ENCODE measurements at regions not wholly inside any gene's neighbourhood (a gene's known extent, or its start where the extent isn't known, plus 50 kb on each side); places are given as distances from the start of the nearest gene placed in this dataset.

DNA sequence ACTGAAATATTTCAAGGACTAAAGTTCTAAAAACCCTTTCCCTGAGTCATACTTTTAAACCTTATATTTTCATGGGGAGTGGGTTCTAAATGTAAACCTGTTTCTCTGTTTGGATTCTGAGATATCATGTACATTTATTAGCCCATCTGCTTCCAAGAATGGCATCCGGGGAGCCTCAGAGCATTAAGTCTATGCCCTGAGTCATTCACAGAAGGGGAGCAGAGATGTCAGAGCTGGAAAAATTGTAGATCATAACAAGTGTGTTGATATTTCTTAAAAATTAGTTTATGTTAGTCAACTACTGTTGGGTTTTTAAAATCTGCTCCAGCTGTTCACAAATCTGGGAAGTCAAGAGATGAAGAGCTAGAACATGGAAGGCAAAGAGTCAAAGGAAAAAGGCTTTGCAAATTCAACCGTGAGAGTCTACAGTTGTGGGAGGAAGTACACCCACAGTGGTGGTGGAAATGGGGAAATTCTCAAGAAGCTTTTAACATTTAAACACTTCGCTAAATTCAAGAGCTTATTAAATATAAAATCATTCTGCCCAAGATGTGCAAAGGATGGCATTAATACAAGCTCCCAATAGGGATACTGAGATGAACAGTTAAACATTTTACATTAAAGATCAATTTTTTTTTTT is 70.5 kb upstream of the FLRT2 start:
- no peak for DNase-seq
- H3K27ac ChIP-seq (ENCODE audit: low read length), result no peak overlapping the region
- ATAC-seq (ENCODE audit: insufficient read depth, low read depth), result no peak
- no peak overlapping the region for H3K4me2 ChIP-seq (ENCODE audit: insufficient read depth, low read length)
- H2AFZ ChIP-seq (ENCODE audit: low read depth, low read length), result no peak overlapping the region
- H3K4me1 ChIP-seq (ENCODE audit: insufficient read depth, low read length), result no peaks in the 10 kb centered on the region
- no peaks in the 10 kb centered on the region for H3K36me3 ChIP-seq (ENCODE audit: insufficient read depth, low read length)
- H3K9ac ChIP-seq (ENCODE audit: low read depth, low read length), result no peak overlapping the region
- no peaks in the 10 kb centered on the region for H3K79me2 ChIP-seq (ENCODE audit: insufficient read depth, low read length)
- no peak for TF ChIP-seq CTCF (IDR thresholded peaks at IDR 0.05; ENCODE audit: borderline replicate concordance, extremely low read depth, low read length, poor library complexity, severe bottlenecking)
- TF ChIP-seq EZH2 (IDR thresholded peaks at IDR 0.05; ENCODE audit: borderline replicate concordance, low read depth, low read length, severe bottlenecking), result no peak
- H3K27me3 ChIP-seq (ENCODE audit: insufficient read depth, low read length, poor library complexity), result no peaks in the 10 kb centered on the region
- H4K20me1 ChIP-seq (ENCODE audit: insufficient read depth, low read length), result no peaks in the 10 kb centered on the region
- H3K4me3 ChIP-seq (ENCODE audit: low read depth in 1 of 2, low read length in 2 of 2), result no peak overlapping the region
- no peaks in the 10 kb centered on the region for H3K9me3 ChIP-seq (ENCODE audit: insufficient read depth, low read length, severe bottlenecking)

DNA sequence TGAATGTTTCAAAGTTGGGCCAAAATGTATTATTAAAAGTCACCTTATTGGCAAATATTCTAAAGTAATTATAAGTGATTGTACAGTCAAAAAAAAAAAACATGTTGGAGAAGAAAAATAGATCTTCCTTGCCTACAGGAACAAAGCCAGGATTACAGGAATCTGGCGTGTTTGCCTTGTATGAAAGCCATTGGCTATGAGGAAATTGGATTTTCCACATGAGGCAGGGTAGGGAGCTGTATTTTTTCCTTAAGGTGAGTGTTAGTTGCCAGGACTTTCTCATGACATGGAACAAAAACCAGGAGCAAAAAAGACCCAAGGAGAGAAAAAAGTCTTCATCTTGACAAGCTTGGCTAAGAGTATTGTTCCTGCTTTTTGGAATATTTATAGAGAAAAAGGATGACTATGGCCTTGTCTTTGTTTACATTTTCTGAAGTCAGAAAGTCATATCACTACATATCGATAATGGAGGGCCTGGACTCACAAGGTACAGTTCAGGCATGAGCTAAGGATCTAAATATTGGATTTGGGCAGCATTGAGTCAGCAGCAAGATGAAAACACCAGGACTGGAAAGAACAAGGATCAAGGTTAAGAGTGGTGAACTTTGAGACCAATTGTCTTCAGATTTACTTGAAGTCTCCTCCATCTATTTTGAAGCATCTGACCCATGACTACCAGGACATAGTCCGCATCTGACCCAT is 68.4 kb upstream of the FLRT2 start:
- H4K20me1 ChIP-seq (ENCODE audit: insufficient read depth, low read length), result no peaks in the 10 kb centered on the region
- H3K79me2 ChIP-seq (ENCODE audit: insufficient read depth, low read length), result no peaks in the 10 kb centered on the region
- no peaks in the 10 kb centered on the region for H3K36me3 ChIP-seq (ENCODE audit: insufficient read depth, low read length)
- no peak overlapping the region for H3K27ac ChIP-seq (ENCODE audit: low read length)
- DNase-seq (no peak), ATAC-seq (ENCODE audit: insufficient read depth, low read depth) (no peak)
- H3K9me3 ChIP-seq (ENCODE audit: insufficient read depth, low read length, severe bottlenecking), result no peaks in the 10 kb centered on the region
- H3K4me2 ChIP-seq (ENCODE audit: insufficient read depth, low read length), result no peak overlapping the region
- no peak for TF ChIP-seq EZH2 (IDR thresholded peaks at IDR 0.05; ENCODE audit: borderline replicate concordance, low read depth, low read length, severe bottlenecking)
- TF ChIP-seq CTCF (IDR thresholded peaks at IDR 0.05; ENCODE audit: borderline replicate concordance, extremely low read depth, low read length, poor library complexity, severe bottlenecking), result no peak
- no peak overlapping the region for H2AFZ ChIP-seq (ENCODE audit: low read depth, low read length)
- no peaks in the 10 kb centered on the region for H3K27me3 ChIP-seq (ENCODE audit: insufficient read depth, low read length, poor library complexity)
- no peaks in the 10 kb centered on the region for H3K4me1 ChIP-seq (ENCODE audit: insufficient read depth, low read length)
- no peak overlapping the region for H3K4me3 ChIP-seq (ENCODE audit: low read depth in 1 of 2, low read length in 2 of 2)
- no peak overlapping the region for H3K9ac ChIP-seq (ENCODE audit: low read depth, low read length)

DNA sequence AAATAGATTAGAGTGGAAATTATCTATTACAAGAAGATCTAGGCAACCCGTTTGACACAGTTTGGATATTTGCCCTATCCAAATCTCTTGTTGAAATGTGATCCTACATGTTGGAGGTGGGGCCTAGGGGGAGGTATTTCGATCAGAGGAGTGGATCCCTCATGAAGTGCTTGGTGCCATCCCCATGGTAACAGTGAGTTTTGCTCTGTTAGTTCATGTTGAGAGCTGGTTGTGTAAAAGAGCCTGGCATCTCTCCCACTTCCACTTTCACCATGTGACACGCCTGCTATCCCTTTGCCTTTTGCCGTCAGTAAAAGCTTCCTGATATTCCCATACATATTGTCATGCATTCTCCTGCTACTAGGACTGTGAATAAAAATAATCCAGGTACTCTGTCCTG is 66.4 kb upstream of the FLRT2 start:
- no peak for DNase-seq
- Histone ChIP-seq H3K36me3 (ENCODE audit: insufficient read depth, low read length) (no peaks in the 10 kb centered on the region), H2AFZ (ENCODE audit: low read depth, low read length) (no peak overlapping the region), H3K27me3 (ENCODE audit: insufficient read depth, low read length, poor library complexity) (no peaks in the 10 kb centered on the region), H3K4me3 (ENCODE audit: low read depth in 1 of 2, low read length in 2 of 2) (no peak overlapping the region), H3K9me3 (ENCODE audit: insufficient read depth, low read length, severe bottlenecking) (no peaks in the 10 kb centered on the region), H3K4me2 (ENCODE audit: insufficient read depth, low read length) (no peak overlapping the region), H3K27ac (ENCODE audit: low read length) (no peak overlapping the region), H3K9ac (ENCODE audit: low read depth, low read length) (no peak overlapping the region), H3K79me2 (ENCODE audit: insufficient read depth, low read length) (no peaks in the 10 kb centered on the region), H4K20me1 (ENCODE audit: insufficient read depth, low read length) (no peaks in the 10 kb centered on the region), H3K4me1 (ENCODE audit: insufficient read depth, low read length) (no peaks in the 10 kb centered on the region)
- ATAC-seq (ENCODE audit: insufficient read depth, low read depth), result no peak
- TF ChIP-seq EZH2 (IDR thresholded peaks at IDR 0.05; ENCODE audit: borderline replicate concordance, low read depth, low read length, severe bottlenecking), result no peak
- TF ChIP-seq CTCF (IDR thresholded peaks at IDR 0.05; ENCODE audit: borderline replicate concordance, extremely low read depth, low read length, poor library complexity, severe bottlenecking), result no peak

All from DND-41 (cell line).